Cardiac fibroblast (primary cell): ENCODE measurements at regions not wholly inside any gene's neighbourhood (a gene's known extent, or its start where the extent isn't known, plus 50 kb on each side); places are given as distances from the start of the nearest gene placed in this dataset.

Experiments used
- DNase-seq, 2 donors: peaks; one replicate each; pipeline versions ENCODE4 v3.0.0 to v3.0.0-alpha.2; 2010; ENCODE audit warnings: low read depth in 2 of 2
- H3K4me3 ChIP-seq, 2 donors: replicated peaks in 1 of 2; 1 replicate in 1 of 2; 2 replicates in 1 of 2; pipeline ENCODE4 v1.5.1; 2011; ENCODE audit warnings: low read depth in 2 of 2, low read length in 2 of 2, mild to moderate bottlenecking in 2 of 2, moderate library complexity in 1 of 2
- CTCF ChIP-seq: IDR thresholded peaks from one replicate; pipeline ENCODE4 v1.5.1; 2011; ENCODE audit warnings: low read depth, mild to moderate bottlenecking, low read length, inconsistent platforms

GRCh38 chr10:15462253-15462897, 91.3 kb upstream of the FAM171A1 start:
- TF ChIP-seq CTCF: no peak
- H3K4me3 ChIP-seq: no peak overlapping the region
- DNase-seq: peak in 1 of 2 donors; percentile 4

- DNase-seq: peak; percentile 69 to 76
- no peak overlapping the region for H3K4me3 ChIP-seq
- TF ChIP-seq CTCF: peak; percentile 20
Measured at GRCh38 chr10:15461353-15462108, 90.4 kb upstream of the FAM171A1 start.

GRCh38 chr10:15460661-15461060, 89.6 kb upstream of the FAM171A1 start:
- TF ChIP-seq CTCF: no peak
- no peak overlapping the region for H3K4me3 ChIP-seq
- no peak for DNase-seq

GRCh38 chr10:15459218-15459617, 88.1 kb upstream of the FAM171A1 start:
- no peak for DNase-seq
- H3K4me3 ChIP-seq: no peak overlapping the region
- TF ChIP-seq CTCF: no peak

GRCh38 chr10:15457382-15457781, 86.3 kb upstream of the FAM171A1 start:
- no peak for TF ChIP-seq CTCF
- no peak for DNase-seq
- no peak overlapping the region for H3K4me3 ChIP-seq

GRCh38 chr10:15455456-15455855, 84.4 kb upstream of the FAM171A1 start:
- no peak for TF ChIP-seq CTCF
- no peak for DNase-seq
- H3K4me3 ChIP-seq: no peak overlapping the region

GRCh38 chr10:15453926-15454325, 82.8 kb upstream of the FAM171A1 start:
- no peak for DNase-seq
- TF ChIP-seq CTCF: no peak

More at GRCh38 chr10:15453926-15454325, 82.8 kb upstream of the FAM171A1 start:
- no peak overlapping the region for H3K4me3 ChIP-seq
